Erythroblast (primary cell): ENCODE measurements at regions not wholly inside any gene's neighbourhood (a gene's known extent, or its start where the extent isn't known, plus 50 kb on each side); places are given as distances from the start of the nearest gene placed in this dataset.

Experiments used
- GATA1 ChIP-seq: IDR thresholded peaks from 2 replicates; pipeline ENCODE4 v1.6.1; 2011; ENCODE audit warnings: low read depth, mild to moderate bottlenecking, control low read depth, low read length, moderate library complexity
- POLR2A ChIP-seq: IDR thresholded peaks from 2 replicates; pipeline ENCODE4 v1.6.1; 2011; ENCODE audit warnings: mild to moderate bottlenecking, low read length

DNA sequence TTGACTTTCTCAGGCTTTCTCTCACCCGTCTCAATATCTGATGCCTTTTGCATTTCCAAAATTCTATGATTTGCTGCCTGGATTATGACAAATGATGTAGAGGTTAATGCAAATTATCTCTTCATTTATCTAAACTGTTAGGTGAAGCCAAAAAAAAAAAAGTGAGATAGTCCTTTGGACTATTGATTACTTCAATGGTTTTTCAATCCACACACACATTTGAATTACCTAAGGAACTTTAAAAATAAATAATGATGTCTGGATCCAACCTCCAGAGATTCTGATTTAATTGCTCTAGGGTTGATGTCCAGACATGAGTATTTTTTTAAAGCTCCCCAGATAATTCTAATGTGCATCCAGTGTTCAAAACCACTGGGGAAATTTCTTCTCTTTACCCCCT, 379.4 kb downstream of the SPATA31D1 start:
- TF ChIP-seq POLR2A = no peak
- TF ChIP-seq GATA1 = no peak
